PFSK-1 (cell line): ENCODE measurements at regions not wholly inside any gene's neighbourhood (a gene's known extent, or its start where the extent isn't known, plus 50 kb on each side); places are given as distances from the start of the nearest gene placed in this dataset.

Experiments used
- POLR2AphosphoS5 ChIP-seq: IDR thresholded peaks from 2 replicates; pipeline ENCODE4 v1.6.1; 2012; ENCODE audit warnings: low read depth, mild to moderate bottlenecking, control low read depth, low read length, moderate library complexity
- SIN3A ChIP-seq: IDR thresholded peaks from 2 replicates; pipeline ENCODE4 v1.6.1; 2012; ENCODE audit warnings: mild to moderate bottlenecking, low read length, moderate library complexity, borderline replicate concordance; ENCODE audit not compliant: insufficient read depth
- TAF1 ChIP-seq: IDR thresholded peaks from 2 replicates; pipeline ENCODE4 v1.6.1; 2012; ENCODE audit warnings: low read length, control low read depth, borderline replicate concordance; ENCODE audit not compliant: insufficient read depth
- TF ChIP-seq, protein P1 (sequence below), 2 experiments: IDR thresholded peaks; 2 replicates each; pipeline versions ENCODE4 v1.6.1 to v1.8.0; 2011 to 2012; ENCODE audit warnings: low read depth in 2 of 2, low read length in 2 of 2, control low read depth in 1 of 2, inconsistent platforms in 1 of 2, mild to moderate bottlenecking in 1 of 2, moderate library complexity in 1 of 2; ENCODE audit not compliant: insufficient read depth in 1 of 2

DNA sequence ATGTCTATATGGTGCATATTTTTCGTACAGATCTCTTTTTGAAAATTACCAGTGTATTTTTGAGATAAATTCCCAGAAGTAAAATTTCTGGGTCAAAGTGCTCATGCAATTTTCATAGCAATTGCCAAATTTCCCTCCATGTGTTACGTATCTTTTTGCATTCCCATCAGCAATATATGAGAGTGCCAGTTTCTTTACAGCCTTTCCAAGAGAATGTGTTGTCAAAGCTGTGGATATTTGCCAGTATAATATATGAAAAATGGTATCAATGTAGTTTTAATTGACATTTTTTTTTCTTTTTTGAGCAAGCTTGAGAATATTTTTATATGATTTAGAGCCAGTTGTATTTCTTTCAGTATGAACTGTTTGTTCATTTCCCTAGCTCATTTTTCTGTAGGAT, 399.0 kb upstream of the KLF12 start:
- no peak for TF ChIP-seq POLR2AphosphoS5
- TF ChIP-seq, protein P1, sequence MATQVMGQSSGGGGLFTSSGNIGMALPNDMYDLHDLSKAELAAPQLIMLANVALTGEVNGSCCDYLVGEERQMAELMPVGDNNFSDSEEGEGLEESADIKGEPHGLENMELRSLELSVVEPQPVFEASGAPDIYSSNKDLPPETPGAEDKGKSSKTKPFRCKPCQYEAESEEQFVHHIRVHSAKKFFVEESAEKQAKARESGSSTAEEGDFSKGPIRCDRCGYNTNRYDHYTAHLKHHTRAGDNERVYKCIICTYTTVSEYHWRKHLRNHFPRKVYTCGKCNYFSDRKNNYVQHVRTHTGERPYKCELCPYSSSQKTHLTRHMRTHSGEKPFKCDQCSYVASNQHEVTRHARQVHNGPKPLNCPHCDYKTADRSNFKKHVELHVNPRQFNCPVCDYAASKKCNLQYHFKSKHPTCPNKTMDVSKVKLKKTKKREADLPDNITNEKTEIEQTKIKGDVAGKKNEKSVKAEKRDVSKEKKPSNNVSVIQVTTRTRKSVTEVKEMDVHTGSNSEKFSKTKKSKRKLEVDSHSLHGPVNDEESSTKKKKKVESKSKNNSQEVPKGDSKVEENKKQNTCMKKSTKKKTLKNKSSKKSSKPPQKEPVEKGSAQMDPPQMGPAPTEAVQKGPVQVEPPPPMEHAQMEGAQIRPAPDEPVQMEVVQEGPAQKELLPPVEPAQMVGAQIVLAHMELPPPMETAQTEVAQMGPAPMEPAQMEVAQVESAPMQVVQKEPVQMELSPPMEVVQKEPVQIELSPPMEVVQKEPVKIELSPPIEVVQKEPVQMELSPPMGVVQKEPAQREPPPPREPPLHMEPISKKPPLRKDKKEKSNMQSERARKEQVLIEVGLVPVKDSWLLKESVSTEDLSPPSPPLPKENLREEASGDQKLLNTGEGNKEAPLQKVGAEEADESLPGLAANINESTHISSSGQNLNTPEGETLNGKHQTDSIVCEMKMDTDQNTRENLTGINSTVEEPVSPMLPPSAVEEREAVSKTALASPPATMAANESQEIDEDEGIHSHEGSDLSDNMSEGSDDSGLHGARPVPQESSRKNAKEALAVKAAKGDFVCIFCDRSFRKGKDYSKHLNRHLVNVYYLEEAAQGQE (IDR thresholded peaks at IDR 0.05; ENCODE audit: insufficient read depth in 1 of 2, low read depth in 2 of 2, low read length in 2 of 2) = no peak
- TF ChIP-seq TAF1 = no peak
- no peak for TF ChIP-seq SIN3A
